AML-193 (cell line): ENCODE measurements at regions not wholly inside any gene's neighbourhood (a gene's known extent, or its start where the extent isn't known, plus 50 kb on each side); places are given as distances from the start of the nearest gene placed in this dataset.
"Not testable (repeated sequence)": the region's sequence is repeated elsewhere in the genome, so short reads cannot be mapped to it uniquely, and the experiment has no call there.

Source experiments
- DNase-seq, 2 experiments: peaks; one replicate each; lab custom pipeline; 2025; lab: John Stamatoyannopoulos, UW

DNA sequence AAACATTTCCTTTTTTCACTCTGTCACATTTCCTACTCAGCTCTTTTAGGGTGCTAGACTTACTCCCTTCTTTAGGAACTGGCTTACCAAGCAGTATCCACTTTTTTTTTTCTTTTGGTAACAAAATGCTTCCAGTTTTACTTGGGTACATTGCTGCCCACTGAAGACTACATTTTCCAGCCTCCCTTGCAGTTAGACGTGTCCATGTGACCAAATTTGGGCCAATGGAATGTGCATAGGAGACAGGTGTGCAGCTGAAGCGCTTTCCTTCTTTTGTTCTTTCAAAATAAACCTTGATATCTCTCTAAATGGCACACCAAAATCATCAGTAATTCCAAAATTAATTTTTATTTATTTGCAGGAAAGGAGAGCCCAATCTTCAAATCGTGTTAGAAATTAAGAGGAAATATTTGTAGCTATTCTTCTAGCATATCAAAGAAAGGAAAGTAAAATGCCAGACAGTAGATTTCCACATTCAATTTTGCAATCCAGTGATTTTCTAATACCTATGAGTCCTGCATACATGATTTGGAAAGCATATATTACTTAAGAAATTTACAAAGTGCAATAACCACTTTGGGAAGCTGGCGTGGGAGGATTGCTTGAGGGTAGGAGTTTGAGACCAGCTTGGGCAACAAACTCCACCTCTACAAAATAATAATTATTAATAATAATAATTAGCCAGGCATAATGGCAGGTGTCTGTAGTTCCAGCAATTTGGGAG, 422.0 kb upstream of the FRG2C start:
- no peak for DNase-seq

- peak; percentile 38 to 49 for DNase-seq
These were observed 415.2 kb upstream of the FRG2C start for GRCh38 chr3:75248974-75249373.

DNA sequence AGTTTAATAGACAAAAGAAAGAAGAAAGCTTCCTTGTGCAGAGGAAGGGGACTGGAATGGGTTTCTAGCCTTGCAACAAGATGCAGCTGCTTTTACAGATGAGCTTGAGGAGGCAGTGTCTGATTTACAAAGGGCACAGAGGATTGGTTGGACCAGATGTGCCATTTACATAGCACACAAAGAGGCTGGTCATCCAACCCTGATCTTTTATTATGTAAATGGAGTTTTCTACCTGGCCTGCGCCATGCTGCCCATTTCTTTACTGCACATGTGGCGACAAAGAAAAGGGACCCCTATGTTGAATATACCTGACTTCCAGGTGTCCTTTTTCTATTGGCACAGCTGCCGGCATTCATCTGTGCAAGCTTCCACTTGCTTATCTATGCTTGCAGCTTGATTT, 409.4 kb upstream of the FRG2C start:
- no peak for DNase-seq

DNA sequence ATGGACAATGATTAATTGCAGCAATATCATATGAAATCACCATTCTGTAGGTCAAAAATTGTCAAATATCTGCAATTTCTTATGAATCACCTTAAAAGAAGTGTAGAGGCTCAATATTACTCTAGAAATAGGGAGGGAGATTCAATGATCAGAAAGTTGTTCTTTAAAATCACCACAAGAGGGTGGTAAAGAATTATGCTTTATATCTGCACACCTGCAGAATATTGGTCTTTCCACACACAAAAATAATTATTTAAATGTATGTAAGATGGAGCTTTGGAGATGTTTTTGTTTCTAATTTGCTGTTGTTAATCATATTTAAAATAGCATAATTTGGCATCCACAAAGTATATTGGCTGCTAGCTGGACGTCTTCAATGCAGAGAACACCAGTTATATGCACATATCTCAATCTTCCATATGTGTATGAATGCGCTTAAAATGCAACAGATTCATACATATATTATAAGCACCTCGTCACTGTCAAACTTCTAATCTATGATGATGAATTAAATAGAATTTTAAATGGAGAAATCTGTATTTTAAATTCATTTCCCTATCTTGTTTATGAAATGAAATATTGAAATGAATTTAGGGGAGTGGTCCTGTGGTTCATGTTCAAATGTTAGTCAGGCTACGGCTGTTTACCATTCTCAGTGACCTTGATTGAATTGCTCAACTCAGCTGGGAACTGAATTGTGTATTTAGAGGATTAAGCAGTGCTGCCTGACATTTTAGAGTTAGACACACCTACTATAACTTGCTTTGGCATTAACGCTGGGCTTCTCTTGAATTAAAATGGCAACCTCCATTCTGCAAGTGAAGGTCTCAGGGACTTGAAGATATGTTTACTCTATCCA, 405.1 kb upstream of the FRG2C start:
- DNase-seq, result peak; percentile 34 to 48

GRCh38 chr3:75260975-75261374, 403.2 kb upstream of the FRG2C start:
- not testable (repeated sequence) for DNase-seq

GRCh38 chr3:75262661-75263060, 401.5 kb upstream of the FRG2C start:
- no peak for DNase-seq

- no peak for DNase-seq
These were observed 398.2 kb upstream of the FRG2C start for GRCh38 chr3:75265897-75266296.

DNA sequence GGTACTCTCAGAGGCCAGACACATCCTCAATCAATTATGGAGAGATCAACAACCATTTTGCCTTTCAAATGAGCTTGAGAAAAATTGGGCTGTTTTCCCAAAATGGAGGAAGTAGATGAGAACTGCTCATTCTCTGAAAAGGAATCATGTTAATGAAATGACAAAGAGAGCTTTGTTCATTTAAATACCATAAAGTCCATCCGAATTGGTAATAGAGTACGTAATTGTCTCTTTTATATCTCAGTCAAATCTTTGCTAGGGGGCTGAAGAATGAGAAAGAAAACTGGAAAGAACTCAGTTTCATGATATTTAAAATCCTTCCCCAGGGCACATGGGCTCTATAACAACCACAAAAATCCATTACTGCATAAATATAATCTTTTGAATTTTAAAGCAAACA, 395.6 kb upstream of the FRG2C start:
- not testable (repeated sequence) for DNase-seq

- not testable (repeated sequence) for DNase-seq
These were observed 391.9 kb upstream of the FRG2C start for GRCh38 chr3:75272237-75272636.

GRCh38 chr3:75272691-75273090, 391.4 kb upstream of the FRG2C start:
- no peak for DNase-seq

GRCh38 chr3:75285531-75286148, 378.5 kb upstream of the FRG2C start:
- not testable (repeated sequence) for DNase-seq

DNA sequence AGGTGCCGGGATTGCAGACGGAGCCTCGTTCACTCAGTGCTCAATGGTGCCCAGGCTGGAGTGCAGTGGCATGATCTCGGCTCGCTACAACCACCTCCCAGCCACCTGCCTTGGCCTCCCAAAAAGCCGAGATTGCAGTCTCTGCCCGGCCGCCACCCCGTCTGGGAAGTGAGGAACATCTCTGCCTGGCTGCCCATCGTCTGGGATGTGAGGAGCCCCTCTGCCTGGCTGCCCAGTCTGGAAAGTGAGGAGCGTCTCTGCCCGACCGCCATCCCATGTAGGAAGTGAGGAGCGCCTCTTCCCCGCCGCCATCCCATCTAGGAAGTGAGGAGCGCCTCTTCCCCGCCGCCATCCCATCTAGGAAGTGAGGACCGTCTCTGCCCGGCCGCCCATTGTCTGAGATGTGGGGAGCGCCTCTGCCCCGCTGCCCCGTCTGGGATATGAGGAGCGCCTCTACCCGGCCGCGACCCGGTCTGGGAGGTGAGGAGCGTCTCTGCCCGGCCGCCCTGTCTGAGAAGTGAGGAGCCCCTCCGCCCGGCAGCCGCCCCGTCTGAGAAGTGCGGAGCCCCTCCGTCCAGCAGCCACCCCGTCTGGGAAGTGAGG, 375.1 kb upstream of the FRG2C start:
- not testable (repeated sequence) for DNase-seq

- DNase-seq, result peak in 1 of 2 experiments; percentile 1
These were observed 370.0 kb upstream of the FRG2C start for GRCh38 chr3:75294124-75294523.

DNA sequence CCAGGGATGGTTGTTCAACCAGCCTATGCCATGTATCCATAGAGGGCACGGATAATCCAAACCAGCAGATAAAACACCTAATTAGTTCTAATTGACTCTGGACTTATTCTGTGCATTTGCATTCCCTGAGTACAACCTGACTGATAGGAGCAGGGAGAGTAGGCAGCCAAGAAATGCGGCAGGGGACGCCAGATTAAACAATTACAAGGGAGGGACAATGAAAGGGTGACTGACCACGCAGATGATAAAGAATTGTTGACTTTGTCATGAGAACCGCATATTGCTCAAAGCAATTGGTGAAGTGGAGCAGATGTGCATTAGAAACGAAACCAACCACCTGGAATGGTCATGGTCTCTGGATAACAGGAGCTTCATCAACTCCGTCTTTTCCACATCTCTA, 369.1 kb upstream of the FRG2C start:
- DNase-seq, result no peak

DNA sequence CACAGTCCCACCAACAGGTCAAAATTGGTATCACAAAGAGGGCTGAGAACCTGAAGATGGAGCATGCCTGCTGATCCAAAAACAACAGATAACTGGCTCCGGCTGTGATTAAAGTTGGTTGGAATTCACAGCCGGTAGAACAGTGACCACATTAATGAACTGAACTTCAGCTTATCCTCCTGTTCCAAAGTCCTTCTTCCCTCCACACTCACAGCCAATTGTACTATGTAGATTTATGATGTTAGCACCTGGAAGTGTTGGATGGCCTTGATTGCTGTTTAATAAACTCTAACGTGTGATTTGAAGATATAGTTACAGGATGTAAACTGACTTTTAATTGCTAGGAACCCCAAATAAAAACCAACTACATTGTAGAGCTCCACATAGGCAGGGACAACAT, 367.3 kb upstream of the FRG2C start:
- DNase-seq, result no peak

- DNase-seq, result no peak
These were observed 363.5 kb upstream of the FRG2C start for GRCh38 chr3:75300606-75301005.

DNA sequence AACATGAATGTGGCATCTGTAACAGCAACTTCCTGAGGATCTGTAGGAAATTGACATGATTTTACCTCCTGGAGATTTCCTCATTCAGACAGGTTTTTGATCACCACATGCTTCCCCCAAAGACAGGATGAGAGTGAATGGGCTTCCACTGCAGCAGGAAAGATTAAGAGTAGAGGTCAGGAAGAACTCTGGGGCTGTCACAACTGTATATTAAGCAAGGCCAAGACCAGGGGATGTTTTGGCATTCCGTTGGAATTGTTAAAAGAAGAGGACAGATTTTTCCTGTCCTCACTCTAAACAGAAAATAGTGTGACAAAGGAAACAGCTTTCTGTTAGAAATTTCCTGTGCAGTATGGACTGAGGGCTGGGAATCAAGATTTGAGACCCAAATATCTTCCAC, 363.1 kb upstream of the FRG2C start:
- not testable (repeated sequence) for DNase-seq

- no peak for DNase-seq
These were observed 360.4 kb upstream of the FRG2C start for GRCh38 chr3:75303741-75304140.

DNA sequence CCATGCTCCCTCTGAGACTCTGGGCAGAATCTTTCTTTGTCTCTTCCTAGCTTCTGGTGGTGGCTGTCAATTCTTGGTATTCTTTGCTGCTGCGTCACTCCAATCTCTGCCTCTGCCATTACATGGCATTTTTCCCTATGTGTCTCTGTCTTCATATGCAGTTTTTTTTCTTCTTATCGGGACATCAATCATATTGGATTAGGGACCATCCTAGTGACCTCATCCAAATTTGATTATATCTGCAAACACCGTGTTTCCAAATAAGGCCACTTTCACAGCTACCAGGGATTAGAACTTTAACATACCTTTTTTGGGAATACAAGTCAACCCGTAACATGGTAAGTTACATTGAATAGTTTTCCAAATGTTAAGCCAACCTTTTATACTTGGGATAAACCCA, 358.2 kb upstream of the FRG2C start:
- no peak for DNase-seq

GRCh38 chr3:75311306-75311705, 352.8 kb upstream of the FRG2C start:
- DNase-seq, result not testable (repeated sequence)

- DNase-seq, result not testable (repeated sequence)
These were observed 351.7 kb upstream of the FRG2C start for GRCh38 chr3:75312469-75312868.

- not testable (repeated sequence) for DNase-seq
These were observed 344.4 kb upstream of the FRG2C start for GRCh38 chr3:75319776-75320175.
